Left kidney (tissue), 1 donor: ENCODE measurements at regions not wholly inside any gene's neighbourhood (a gene's known extent, or its start where the extent isn't known, plus 50 kb on each side); places are given as distances from the start of the nearest gene placed in this dataset.

ENCODE experiments used
- DNase-seq: peaks from one replicate; pipeline ENCODE4 v3.0.0-alpha.2; 2013

DNA sequence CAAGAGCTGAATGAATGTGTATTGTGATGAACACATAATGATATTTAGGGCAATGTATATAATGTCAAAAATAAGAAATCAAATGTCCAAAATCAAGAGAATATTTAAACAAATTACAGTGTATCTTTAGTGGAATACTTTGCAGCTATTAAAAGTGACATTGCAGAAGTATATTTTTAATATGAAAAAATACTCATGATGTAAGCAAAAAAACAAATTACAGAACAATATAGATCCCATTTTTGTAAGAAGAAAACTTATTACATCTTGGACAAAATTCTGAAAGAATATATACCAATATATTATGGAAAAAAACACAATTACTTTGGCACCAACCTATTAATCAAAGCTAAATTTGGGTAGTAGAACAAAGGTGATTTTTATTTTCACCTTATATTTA, 308.2 kb upstream of the NEBL start:
- no peak for DNase-seq

DNA sequence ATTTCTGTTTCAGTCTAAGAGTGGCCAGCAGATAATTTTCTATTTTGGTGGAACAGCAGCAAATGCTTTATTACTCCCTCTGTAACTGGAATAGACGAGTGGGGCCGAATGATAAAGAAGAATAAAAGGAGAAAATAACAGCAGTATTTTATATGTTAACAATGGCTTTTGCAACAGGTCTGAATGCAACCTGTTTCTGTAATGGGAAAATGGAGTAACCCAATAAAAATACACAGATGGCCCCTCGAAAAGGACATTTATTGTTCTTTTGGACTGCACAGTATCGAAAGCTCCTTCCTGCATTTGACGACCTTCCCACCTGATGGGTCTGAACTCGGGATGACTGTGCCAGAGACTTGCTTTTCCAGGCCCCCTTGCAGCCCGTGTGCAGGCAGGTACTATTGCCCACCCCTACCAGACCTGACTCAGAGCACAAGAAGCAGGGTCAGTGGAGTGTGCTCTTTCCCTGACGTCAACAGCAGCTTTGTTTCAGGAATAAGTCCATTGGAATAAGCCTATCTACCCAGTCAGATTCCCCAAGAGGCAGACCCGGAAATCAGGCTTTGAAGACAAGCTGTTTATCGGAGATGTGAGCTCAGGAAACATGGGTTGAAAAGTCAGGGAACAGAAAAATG, 306.5 kb upstream of the NEBL start:
- no peak for DNase-seq

DNA sequence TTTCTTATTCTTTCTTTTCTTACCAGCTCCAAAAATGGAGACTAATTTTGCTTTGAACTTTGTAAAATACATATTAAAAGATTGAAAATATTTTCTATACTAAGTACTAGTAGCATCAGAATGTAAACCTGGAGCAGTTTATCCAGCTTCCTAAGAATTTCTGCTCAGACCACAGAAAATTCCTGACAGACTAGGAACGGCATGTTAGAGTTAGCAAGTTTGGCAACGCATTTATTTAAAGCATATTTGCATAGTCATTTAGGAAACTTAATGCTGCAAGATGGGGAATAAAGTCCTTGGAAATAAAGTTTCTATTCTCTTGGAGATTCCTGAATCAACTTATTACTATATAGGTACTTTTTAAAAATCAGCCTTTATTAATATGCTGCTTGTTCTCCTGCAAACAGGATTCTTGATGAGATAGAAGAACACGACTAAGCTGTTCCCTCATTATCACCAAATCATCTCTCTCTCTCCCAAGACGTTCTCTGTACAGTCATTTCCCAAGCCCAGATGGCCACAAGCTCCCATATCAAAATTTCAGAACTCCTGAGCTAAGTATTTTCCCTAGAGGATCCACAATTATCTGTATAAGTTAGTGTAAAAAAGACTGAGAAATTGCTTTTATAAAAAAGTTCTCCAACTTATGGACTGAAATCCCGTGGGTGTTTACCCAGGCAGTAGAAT, 305.8 kb upstream of the NEBL start:
- DNase-seq, result no peak

DNA sequence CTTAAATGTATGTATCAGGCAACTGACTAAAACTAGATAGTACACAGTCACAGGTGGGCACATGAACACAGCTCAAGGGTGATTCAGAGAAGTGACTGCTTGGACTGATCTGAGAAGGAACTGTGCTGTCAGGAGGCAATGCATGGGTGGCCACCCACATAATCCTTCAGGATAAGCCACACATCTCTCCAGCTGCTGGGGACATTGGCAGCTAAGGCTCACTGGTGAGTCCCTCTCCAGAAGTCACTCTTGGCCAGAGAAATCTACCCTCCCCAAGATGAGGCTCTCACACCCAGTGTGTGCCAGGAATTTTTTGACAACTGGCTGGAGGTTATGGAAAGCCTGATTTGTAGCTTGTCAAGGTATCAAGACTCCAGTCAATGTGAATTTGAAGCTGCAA, 302.4 kb upstream of the NEBL start:
- DNase-seq, result no peak

DNA sequence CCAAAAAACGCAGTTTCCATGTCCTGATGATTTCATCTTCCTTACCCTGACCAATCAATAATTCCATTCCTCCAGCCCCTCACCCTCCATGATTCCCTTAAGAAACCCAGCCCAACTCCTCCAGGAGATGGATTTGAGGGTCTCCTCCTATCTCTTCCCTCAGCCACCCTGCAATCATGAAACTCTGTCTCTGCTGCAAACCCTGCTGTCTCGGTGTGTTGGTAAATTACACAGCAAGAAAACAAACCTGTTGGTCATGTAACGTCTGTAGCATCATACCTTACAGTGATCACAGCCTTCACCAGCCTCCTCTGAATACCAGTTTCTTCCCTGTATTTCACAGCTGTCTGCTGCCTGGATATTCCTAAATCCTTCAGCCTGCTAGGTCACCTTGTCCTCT, 300.7 kb upstream of the NEBL start:
- DNase-seq, result no peak

DNA sequence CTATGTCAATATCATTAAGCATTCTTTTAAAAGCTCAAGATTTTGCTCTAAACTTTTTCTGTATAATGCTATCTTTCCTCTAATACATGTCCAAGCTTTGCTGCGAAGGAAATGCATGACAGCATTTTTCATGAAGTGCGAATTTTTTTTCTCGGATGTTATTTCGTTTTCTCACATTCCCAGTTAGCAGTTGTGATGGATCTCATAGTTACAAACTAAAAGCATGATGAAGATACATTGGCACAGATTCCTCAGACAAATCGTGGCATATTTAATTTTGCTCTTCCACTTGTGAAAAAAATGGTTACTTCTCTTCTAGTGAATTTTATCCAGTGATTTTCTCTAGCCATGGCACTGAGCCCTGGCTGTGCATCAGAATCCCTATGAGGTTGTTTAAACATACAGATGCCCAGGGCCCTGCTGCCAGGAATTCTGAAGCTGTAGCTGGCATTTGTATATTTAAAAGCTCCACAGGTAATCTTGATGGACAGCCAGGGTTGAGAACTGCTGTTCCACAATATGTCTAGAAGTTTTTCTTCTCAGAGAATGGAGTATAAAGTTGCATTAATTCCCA, 299.8 kb upstream of the NEBL start:
- no peak for DNase-seq

DNA sequence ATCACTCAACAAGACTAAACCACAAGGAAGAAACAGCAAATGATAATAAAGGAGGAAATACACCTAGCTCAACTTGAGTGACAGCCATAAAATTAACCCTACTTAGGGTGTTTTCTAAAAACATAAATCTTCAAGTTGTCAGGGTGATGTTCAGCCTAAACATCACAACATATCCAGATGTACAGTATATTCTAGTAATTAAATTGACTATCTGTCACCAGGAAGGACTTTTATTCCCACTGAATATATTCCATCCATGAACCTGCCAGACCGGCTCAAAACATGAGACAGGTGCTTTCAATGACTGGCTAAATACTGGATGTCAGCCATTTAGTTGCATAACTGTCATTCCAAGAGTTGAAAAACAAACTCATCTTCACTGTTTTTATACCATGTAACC, 298.1 kb upstream of the NEBL start:
- DNase-seq, result no peak

DNA sequence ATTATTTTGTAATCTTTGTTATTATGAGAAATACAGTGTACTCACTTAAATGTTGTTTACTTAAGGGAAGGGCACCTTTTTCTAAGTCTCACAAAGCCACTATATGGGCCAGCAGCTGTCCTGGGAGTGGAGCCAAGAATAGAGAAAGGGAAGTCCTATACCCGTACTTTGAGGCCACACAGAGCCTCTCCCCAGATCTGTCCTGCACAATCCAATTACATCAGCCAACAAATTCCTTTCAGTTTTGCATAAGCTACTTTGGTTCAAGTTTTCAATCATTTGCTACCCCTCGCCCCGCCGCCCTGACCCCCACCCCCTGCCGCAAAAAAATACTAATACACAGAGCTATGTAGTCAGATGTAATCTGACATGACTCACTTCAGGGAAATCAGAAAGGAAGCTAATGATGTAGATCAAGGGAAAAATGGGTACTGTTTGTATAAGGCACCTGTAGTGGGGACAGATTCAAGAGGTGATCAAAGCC, 297.4 kb upstream of the NEBL start:
- DNase-seq, result no peak

DNA sequence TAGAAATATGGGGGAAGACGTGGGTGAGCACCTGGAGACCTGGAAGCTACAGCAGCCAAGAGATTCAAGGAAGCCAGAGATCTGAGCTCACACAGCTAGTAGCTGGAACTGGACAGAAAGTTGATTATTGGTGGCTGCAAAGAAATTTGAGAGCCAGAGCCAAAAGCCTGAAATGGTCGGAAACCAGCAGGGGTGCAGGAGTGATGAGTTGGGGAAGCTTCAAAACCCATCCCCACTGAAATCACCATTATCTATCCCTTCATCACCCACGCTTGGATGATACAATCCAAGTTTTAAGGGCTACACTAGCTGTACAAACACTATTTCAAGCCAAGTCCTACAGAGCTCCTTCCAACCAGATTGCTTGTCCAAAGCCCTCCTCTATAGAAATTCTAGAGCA, 296.1 kb upstream of the NEBL start:
- DNase-seq, result no peak

DNA sequence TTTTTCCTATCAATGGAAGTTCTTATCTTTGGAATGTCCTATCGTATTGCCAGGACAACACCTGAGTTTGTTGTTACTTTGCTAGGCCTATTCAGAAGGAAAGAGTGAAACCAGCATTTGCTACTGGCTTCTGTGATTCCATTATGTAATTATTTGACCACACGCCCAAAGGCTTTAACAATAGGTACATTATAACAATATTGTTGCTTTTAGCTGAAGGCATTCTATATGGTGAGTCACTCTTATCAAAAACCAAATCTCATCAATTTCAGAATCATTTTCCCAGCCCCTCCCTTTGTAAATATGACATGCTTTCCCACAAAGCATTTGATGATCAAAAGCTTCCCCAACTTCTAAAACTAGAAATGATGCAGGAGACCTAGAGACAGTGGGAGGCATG, 294.4 kb upstream of the NEBL start:
- DNase-seq, result no peak

DNA sequence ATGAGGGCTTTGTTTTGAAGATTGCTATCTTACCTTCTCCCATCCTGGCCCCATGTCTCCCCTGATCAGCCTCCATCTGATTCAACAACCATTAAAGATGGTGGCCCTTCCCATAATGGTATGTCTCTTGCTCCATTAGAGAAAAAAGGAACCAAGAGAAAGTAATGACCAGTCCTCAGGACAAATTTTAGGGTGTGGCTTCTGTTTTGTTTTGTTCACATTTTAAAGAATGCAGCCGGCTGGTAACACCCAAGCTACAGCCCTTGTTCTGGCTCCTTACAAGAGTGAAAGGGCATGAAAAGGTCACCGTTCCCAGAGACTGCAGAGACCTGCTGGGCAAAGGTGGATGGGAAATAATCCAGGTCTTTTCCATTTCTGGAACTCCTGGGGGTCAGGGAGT, 287.9 kb upstream of the NEBL start:
- no peak for DNase-seq

DNA sequence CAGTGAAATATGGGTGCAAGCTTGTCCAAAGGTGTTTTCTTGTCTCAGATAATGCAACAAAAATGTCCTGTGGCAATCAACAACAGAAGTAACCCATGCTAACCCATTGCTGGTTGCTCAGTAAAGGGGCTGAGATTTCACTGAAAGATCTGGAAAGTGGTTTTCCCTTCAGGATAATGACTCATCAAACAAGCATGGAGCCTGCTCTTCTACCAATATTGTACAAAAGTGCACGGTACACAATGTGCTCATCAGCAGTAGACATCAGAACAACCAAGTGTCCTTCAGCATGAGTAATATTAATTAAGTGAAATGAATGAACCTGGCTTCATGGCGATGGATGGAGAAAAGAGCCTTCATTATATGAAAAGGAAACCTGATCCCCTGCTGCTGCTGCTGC, 287.1 kb upstream of the NEBL start:
- no peak for DNase-seq

DNA sequence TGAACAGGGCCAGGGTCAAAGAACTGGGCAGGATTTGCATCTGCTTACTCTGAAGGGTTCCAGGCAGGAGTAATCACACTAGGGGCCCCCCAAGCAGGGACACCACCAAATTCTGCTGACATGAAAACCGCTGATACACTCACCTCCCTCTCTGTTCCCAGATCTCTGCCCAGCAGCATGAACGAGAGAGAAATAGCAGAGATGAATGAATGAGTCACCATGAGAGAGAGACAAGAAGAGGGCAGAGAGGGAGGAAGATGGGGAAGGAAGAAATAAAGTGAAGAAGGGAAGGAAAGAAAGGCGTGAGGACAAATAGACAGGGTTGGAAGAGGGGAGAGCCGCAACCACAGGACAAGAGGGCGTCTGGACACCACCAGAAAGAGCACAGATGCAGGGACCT, 285.9 kb upstream of the NEBL start:
- no peak for DNase-seq

DNA sequence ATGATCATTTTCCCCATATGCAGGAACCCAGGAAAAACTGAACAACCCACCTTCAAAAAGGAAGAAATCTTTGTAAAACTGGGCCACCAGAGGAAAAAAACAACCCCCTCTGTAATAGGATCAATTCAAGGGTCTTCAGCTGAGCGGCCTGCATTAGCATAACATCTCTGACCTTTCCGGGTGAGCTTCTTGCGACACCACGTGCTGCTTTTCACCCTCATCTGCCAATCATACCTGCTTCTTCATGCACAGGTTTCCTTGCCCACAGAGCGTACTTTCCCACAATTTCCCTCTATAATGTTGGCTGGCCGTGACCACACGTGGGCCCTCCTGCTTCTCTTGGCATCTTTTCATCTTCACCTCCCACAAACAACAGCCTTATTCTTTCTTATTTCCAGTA, 284.3 kb upstream of the NEBL start:
- DNase-seq, result no peak

DNA sequence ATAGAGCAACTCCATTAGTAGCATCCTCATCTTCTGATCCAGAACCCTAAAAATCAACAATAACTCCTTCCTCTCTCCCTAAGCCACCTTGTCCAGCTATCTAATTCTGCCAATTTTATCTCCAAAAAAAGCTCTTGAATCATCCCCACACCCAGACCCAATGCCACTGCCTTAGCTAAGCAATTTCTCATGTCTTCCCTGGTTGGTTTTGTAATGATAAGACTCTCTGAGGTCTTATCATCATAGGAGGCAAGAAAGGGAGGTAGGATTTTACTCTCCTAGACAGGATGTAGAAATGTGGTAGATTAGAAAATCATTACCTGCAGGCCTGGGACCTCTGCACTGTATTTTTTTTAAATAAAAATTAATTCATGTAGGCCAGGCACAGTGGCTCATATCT, 283.5 kb upstream of the NEBL start:
- DNase-seq, result no peak

DNA sequence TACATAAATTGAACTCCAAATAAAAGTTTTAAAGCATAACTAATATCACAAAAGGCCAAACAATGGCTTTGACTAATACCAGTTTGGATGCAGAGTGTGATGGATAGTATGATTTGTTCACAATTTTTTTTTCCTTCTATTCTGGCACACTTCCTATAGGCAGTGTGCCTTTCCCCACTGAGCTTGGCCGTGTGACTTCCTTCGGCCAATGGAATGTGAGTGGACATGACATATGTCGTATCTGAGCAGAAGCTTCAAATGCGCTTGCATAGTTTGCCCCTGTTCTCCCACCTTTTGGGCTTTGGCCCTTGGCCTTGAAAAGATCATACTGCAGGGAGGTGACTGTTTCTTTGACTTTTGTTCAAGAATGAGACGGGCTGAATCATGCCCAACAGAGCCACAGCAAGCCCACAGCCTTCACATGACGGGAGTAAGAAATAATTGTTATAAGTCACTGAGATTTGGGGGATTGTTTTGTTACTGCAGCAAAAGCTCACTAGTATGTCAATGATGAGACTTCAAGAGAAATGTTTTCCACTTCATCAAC, 279.9 kb upstream of the NEBL start:
- no peak for DNase-seq

DNA sequence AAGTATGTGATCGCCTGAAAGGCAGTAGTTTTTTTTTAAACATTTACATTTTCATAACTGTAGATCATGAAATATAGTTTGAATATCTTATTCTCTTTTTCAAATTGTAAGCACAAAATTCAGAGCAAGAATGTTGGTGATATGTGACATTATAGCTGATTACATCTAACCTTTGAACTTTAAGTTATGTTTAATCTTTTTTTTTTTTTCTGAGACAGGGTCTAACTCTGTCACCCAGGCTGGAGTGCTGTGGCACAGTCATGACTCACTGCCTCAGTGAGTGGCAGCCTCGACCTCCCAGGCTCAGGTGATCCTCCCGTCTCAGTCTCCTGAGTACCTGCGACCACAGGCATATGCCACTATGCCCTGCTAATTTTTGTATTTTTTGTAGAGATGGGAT, 278.7 kb upstream of the NEBL start:
- DNase-seq, result no peak

DNA sequence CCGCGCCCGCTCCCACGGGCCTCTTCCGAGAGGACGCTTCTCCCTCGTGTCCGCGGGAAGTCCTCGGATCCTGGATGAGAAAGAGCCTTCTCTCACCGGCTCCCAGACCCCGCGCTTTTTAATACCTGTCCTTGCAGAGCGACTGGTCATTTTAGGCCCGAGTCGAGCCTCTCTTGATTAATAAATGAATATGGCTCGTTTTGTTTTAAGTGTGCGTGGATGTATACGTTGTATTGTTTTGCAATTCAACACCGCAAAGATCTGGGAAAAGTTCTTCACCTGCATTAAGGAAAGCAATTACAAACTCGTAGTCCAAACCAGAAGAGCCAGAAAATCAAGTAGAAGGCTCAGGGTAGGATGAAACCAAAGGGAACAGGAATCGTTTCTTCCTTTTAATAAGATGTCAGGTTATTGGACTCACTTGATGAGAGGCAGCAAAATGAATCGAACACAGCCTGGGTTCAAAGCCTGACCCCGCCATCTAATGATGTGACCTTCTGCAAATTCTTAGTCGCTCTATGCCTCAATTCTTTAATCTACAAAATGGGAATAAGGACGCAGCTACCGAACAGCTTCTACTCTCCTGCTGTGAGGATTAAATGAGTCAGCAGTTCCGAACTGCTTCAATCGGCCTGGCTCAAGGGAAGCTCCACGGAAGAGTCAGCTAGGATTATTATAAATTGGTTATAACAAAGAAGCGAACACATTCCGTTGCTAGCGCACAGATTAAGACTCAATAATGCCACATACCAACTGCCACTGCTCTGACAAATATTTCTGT, 277.8 kb upstream of the NEBL start:
- no peak for DNase-seq

DNA sequence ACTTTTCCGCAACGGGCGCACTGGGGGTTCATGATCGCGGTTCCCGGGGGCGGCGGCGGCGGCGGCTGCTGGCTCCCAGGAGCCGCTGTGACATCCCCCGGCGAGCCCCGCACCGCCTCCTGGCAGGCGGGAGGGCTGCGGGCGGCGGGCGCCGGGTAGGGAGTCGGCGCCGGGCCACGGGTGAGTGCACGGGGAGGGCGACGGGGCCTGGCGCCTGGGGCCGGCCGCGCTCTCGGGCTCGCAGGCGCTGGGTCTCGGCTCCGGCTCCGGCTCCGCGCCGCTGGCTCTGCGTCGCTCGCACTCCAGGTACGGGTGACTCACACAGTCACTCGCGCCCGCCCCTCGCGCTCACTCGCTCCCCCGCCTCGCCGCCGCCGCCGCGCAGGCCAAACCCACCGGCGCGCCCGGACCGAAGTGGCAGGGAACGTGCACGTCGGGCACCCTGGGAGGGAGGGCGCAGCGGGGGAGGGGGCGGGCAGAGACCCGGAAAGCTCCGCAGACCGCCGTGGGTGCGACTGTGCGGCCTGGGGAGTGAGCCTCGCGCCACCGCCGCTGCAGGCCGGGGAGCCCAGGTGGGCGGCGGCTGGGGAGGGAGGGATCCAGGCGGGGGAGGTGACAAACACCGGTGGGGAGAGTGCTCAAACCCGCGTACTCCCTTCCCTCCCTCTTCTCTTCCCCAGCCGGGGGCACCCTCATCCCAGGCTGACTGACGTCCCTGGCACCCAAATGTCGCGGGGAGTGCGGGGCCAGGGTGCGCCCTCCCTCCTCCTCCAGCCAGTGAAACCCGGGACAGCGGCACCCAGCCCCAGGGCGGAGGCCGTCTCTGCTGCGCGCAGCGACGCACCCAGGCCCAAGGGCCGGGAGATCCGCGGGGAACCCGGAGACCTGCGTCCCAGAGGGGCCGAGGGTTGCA, 276.9 kb upstream of the NEBL start:
- peak; percentile 66 for DNase-seq

DNA sequence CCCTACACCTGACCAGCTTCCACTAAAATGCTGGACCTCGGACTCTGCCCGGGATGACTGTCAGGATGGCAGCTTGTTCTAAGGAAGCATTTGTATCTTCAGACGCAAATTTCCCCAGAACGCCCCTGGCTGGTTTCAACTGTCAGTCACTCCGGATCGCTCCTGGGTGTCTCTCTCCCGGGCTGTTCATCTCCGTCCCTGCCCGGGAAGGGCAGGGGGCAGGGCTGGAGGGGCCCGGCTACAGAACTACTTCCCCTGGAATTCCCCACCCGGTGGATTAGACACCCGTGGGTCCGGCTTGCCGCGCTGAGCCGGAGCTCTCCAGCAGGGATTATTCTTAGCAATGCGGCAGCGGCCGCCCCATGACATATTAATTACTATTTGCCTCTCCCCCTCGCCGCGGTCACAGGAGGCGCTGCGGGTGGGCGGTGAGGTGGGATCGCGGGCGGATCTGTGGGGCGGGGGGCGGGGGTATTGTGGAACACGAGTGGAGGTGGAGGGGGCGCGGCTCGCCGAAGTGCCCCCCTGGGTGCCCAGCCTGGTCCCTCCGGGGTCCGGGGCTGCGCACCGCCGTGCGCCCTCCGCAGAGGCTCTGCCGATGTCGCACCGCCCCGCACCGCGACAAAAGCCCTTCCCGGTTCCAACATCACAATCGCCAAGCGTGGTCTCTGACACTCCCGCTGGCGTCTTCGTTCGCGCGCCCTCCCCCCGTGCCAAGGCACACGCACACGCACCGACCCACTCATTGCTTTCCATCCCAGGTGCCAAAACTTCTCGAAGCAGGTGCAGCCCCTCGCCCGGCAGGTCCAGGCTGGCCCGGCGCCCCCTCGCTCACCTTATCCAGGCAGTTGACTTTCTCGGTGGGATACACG, 276.1 kb upstream of the NEBL start:
- DNase-seq, result peak; percentile 45

DNA sequence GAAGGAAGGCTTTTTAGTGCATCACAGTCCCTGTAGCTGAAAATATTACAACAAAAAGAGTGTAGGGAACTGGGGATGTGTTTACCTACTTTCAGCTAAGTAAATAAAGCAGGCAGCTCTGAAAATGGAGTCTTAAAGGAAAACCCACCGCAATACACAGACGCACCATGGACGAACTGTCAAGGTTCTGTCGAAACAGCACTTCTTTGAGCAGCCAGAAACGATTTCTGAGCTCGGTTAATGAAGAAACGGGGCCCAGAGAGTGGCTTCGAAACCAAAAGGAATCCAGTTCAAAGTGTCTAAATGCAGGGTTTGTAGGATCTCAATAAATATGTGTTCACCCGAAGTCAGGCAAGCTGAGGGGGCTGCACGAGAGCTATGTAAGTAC, 275.4 kb upstream of the NEBL start:
- DNase-seq, result no peak
